ENCODE measurements at regions not wholly inside any gene's neighbourhood (a gene's known extent, or its start where the extent isn't known, plus 50 kb on each side); places are given as distances from the start of the nearest gene placed in this dataset.

DNA sequence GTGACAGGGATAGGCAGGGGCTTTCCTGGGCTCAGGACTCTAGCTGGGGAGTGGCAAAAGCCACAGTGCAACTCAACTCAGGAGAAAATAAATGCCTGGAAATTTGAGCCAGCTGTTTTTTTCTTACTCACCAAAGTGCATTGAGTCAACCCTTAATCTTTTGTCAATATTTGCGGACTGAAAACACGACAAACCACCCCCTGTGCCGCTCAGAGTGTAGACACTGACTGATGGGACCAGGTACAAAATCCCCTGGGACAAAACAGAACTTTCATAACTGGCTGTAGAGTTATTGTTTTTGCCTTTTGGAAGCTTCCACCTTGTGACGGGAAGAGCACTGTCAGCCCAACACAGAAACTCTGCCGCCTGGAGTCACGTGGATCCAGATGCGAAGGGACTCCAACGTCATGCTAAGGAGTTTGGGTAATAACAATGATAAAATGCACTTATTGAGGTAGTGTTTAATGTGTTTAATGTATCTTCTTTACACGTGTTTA, 164.6 kb downstream of the PLPP3 start:
- no peak for TF ChIP-seq CTCF (IDR thresholded peaks at IDR 0.05)
- TF ChIP-seq POLR2A (IDR thresholded peaks at IDR 0.05), result no peak
- TF ChIP-seq EP300 (IDR thresholded peaks at IDR 0.05), result no peak

Measured in suprapubic skin (tissue), 3 donors.